Erythroblast (primary cell): ENCODE measurements at regions not wholly inside any gene's neighbourhood (a gene's known extent, or its start where the extent isn't known, plus 50 kb on each side); places are given as distances from the start of the nearest gene placed in this dataset.

ENCODE experiments used
- GATA1 ChIP-seq: IDR thresholded peaks from 2 replicates; pipeline ENCODE4 v1.6.1; 2011; ENCODE audit warnings: low read depth, mild to moderate bottlenecking, control low read depth, low read length, moderate library complexity
- POLR2A ChIP-seq: IDR thresholded peaks from 2 replicates; pipeline ENCODE4 v1.6.1; 2011; ENCODE audit warnings: mild to moderate bottlenecking, low read length

- TF ChIP-seq POLR2A (no peak), GATA1 (no peak)
Measured at GRCh38 chr4:152000518-152000917, 239.7 kb upstream of the GATB start.
